ENCODE measurements at regions not wholly inside any gene's neighbourhood (a gene's known extent, or its start where the extent isn't known, plus 50 kb on each side); places are given as distances from the start of the nearest gene placed in this dataset.

DNA sequence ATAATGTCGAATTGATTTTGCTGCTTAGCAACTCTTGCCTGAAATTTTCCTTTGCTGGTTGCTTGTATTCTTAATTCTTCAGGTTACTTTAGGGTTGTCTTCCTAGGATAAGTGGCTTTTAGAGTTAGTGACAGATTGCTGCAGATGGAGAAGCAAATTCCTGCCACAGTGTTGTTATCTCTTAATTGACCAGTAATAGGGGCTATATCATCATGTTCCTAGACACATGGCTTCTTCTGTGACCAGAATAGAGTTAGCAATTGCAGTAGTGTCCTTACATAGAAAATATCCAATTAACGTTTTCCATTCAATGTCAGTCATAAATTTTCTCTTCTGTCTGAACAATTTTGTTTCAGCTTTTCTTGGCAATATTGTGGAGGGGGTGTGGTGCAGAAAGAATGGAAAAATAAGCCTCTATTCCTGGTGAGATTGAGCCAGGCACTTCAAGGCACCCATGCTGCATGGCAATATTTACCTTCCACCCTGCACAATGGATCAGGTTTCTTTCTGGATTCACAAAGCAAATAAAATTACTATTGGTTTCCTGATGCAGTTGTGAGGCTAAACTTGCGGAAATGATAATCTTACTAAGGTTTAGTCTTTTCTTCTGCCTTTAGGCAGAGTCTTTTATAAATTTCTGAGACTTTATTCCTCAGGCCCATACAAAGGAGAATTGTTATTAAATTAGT is 1481.5 kb downstream of the EFNA5 start:
- Histone ChIP-seq H3K9ac (ENCODE audit: low read length) (no peak overlapping the region), H2AFZ (ENCODE audit: low read length) (no peak overlapping the region), H3K9me2 (ENCODE audit: low read depth, low read length) (no peaks in the 10 kb centered on the region), H3K9me3 (ENCODE audit: low read length) (no peaks in the 10 kb centered on the region), H3K27me3 (ENCODE audit: insufficient read depth, low read length) (no peaks in the 10 kb centered on the region), H4K20me1 (ENCODE audit: insufficient read depth, low read length) (no peaks in the 10 kb centered on the region), H3K4me3 (ENCODE audit: low read depth, low read length, poor library complexity, severe bottlenecking) (no peak overlapping the region), H3K4me1 (ENCODE audit: insufficient read depth, low read length, severe bottlenecking) (no peaks in the 10 kb centered on the region), H3K36me3 (ENCODE audit: insufficient read depth, low read length) (no peaks in the 10 kb centered on the region), H3K27ac (ENCODE audit: low read depth, low read length, poor library complexity, severe bottlenecking) (no peak overlapping the region), H3K4me2 (ENCODE audit: low read length) (no peak overlapping the region), H3F3A (ENCODE audit: insufficient read depth, low read length) (no peaks in the 10 kb centered on the region), H3K79me2 (ENCODE audit: insufficient read depth, low read length) (no peaks in the 10 kb centered on the region)
- TF ChIP-seq, protein P1, sequence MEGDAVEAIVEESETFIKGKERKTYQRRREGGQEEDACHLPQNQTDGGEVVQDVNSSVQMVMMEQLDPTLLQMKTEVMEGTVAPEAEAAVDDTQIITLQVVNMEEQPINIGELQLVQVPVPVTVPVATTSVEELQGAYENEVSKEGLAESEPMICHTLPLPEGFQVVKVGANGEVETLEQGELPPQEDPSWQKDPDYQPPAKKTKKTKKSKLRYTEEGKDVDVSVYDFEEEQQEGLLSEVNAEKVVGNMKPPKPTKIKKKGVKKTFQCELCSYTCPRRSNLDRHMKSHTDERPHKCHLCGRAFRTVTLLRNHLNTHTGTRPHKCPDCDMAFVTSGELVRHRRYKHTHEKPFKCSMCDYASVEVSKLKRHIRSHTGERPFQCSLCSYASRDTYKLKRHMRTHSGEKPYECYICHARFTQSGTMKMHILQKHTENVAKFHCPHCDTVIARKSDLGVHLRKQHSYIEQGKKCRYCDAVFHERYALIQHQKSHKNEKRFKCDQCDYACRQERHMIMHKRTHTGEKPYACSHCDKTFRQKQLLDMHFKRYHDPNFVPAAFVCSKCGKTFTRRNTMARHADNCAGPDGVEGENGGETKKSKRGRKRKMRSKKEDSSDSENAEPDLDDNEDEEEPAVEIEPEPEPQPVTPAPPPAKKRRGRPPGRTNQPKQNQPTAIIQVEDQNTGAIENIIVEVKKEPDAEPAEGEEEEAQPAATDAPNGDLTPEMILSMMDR (IDR thresholded peaks at IDR 0.05; ENCODE audit: low read length) = no peak
- no peak for TF ChIP-seq EZH2 (IDR thresholded peaks at IDR 0.05; ENCODE audit: borderline replicate concordance, low read length)

GRCh38 chr5:106185661-106186081 is 1485.1 kb downstream of the EFNA5 start:
- H3K79me2 ChIP-seq (ENCODE audit: insufficient read depth, low read length) = no peaks in the 10 kb centered on the region
- TF ChIP-seq, protein P1 (IDR thresholded peaks at IDR 0.05; ENCODE audit: low read length) = no peak
- TF ChIP-seq EZH2 (IDR thresholded peaks at IDR 0.05; ENCODE audit: borderline replicate concordance, low read length) = no peak
- no peaks in the 10 kb centered on the region for H3K4me1 ChIP-seq (ENCODE audit: insufficient read depth, low read length, severe bottlenecking)
- H3K9me2 ChIP-seq (ENCODE audit: low read depth, low read length) = no peaks in the 10 kb centered on the region
- H3K9me3 ChIP-seq (ENCODE audit: low read length) = no peaks in the 10 kb centered on the region
- no peaks in the 10 kb centered on the region for H3K36me3 ChIP-seq (ENCODE audit: insufficient read depth, low read length)
- no peak overlapping the region for H3K27ac ChIP-seq (ENCODE audit: low read depth, low read length, poor library complexity, severe bottlenecking)
- H3K4me2 ChIP-seq (ENCODE audit: low read length) = no peak overlapping the region
- no peaks in the 10 kb centered on the region for H3K27me3 ChIP-seq (ENCODE audit: insufficient read depth, low read length)
- H3F3A ChIP-seq (ENCODE audit: insufficient read depth, low read length) = no peaks in the 10 kb centered on the region
- H2AFZ ChIP-seq (ENCODE audit: low read length) = no peak overlapping the region
- no peak overlapping the region for H3K9ac ChIP-seq (ENCODE audit: low read length)
- no peak overlapping the region for H3K4me3 ChIP-seq (ENCODE audit: low read depth, low read length, poor library complexity, severe bottlenecking)
- H4K20me1 ChIP-seq (ENCODE audit: insufficient read depth, low read length) = no peaks in the 10 kb centered on the region

- Histone ChIP-seq H3K4me1 (ENCODE audit: insufficient read depth, low read length, severe bottlenecking) (no peaks in the 10 kb centered on the region), H3K9me3 (ENCODE audit: low read length) (no peaks in the 10 kb centered on the region), H3F3A (ENCODE audit: insufficient read depth, low read length) (no peaks in the 10 kb centered on the region), H3K9ac (ENCODE audit: low read length) (no peak overlapping the region), H3K27me3 (ENCODE audit: insufficient read depth, low read length) (no peaks in the 10 kb centered on the region), H3K36me3 (ENCODE audit: insufficient read depth, low read length) (no peaks in the 10 kb centered on the region), H3K79me2 (ENCODE audit: insufficient read depth, low read length) (no peaks in the 10 kb centered on the region), H2AFZ (ENCODE audit: low read length) (no peak overlapping the region), H3K4me3 (ENCODE audit: low read depth, low read length, poor library complexity, severe bottlenecking) (no peak overlapping the region), H4K20me1 (ENCODE audit: insufficient read depth, low read length) (no peaks in the 10 kb centered on the region), H3K27ac (ENCODE audit: low read depth, low read length, poor library complexity, severe bottlenecking) (no peak overlapping the region), H3K9me2 (ENCODE audit: low read depth, low read length) (no peaks in the 10 kb centered on the region), H3K4me2 (ENCODE audit: low read length) (no peak overlapping the region)
- TF ChIP-seq, protein P1 (IDR thresholded peaks at IDR 0.05; ENCODE audit: low read length) = no peak
- TF ChIP-seq EZH2 (IDR thresholded peaks at IDR 0.05; ENCODE audit: borderline replicate concordance, low read length) = no peak
Observed at GRCh38 chr5:106174903-106175302, 1495.8 kb downstream of the EFNA5 start.
